ENCODE measurements at regions not wholly inside any gene's neighbourhood (a gene's known extent, or its start where the extent isn't known, plus 50 kb on each side); places are given as distances from the start of the nearest gene placed in this dataset.
"Not testable (repeated sequence)": the region's sequence is repeated elsewhere in the genome, so short reads cannot be mapped to it uniquely, and the experiment has no call there.

- TF ChIP-seq CTCF (IDR thresholded peaks at IDR 0.05; ENCODE audit: unreplicated experiment in 3 of 3), result no peak
- Mint-ChIP-seq H3K36me3 (ENCODE audit: low read depth) (no peaks in the 10 kb centered on the region), H3K9me3 (no peaks in the 10 kb centered on the region), H3K4me3 (no peak overlapping the region), H3K4me1 (no peaks in the 10 kb centered on the region), H3K27ac (no peak overlapping the region), H3K27me3 (ENCODE audit: low read depth) (no peaks in the 10 kb centered on the region)
Observed at GRCh38 chr6:48397887-48398286, 286.9 kb upstream of the PTCHD4 start.

- Mint-ChIP-seq H3K27ac (no peak overlapping the region), H3K27me3 (ENCODE audit: low read depth) (peaks cover 9% of the 10 kb centered on the region), H3K4me3 (no peak overlapping the region), H3K36me3 (ENCODE audit: low read depth) (no peaks in the 10 kb centered on the region), H3K4me1 (no peaks in the 10 kb centered on the region), H3K9me3 (no peaks in the 10 kb centered on the region)
- TF ChIP-seq CTCF (IDR thresholded peaks at IDR 0.05; ENCODE audit: unreplicated experiment in 3 of 3), result no peak
Observed at GRCh38 chr6:48389146-48390043, 278.4 kb upstream of the PTCHD4 start.

- Mint-ChIP-seq H3K27me3 (ENCODE audit: low read depth) (peaks cover 9% of the 10 kb centered on the region), H3K4me1 (no peaks in the 10 kb centered on the region), H3K9me3 (no peaks in the 10 kb centered on the region), H3K4me3 (no peak overlapping the region), H3K36me3 (ENCODE audit: low read depth) (no peaks in the 10 kb centered on the region), H3K27ac (no peak overlapping the region)
- no peak for TF ChIP-seq CTCF (IDR thresholded peaks at IDR 0.05; ENCODE audit: unreplicated experiment in 3 of 3)
Observed at GRCh38 chr6:48388044-48388443, 277.0 kb upstream of the PTCHD4 start.

- Mint-ChIP-seq H3K4me1 (no peaks in the 10 kb centered on the region), H3K36me3 (ENCODE audit: low read depth) (no peaks in the 10 kb centered on the region), H3K9me3 (no peaks in the 10 kb centered on the region), H3K4me3 (no peak overlapping the region), H3K27me3 (ENCODE audit: low read depth) (no peaks in the 10 kb centered on the region), H3K27ac (no peak overlapping the region)
- no peak for TF ChIP-seq CTCF (IDR thresholded peaks at IDR 0.05; ENCODE audit: unreplicated experiment in 3 of 3)
Observed at GRCh38 chr6:48378884-48379407, 267.9 kb upstream of the PTCHD4 start.

GRCh38 chr6:48377115-48377514, 266.1 kb upstream of the PTCHD4 start:
- H3K4me3 Mint-ChIP-seq, result no peak overlapping the region
- no peak overlapping the region for H3K27ac Mint-ChIP-seq
- H3K36me3 Mint-ChIP-seq (ENCODE audit: low read depth), result no peaks in the 10 kb centered on the region
- H3K9me3 Mint-ChIP-seq, result peaks cover 2% of the 10 kb centered on the region
- no peaks in the 10 kb centered on the region for H3K4me1 Mint-ChIP-seq
- H3K27me3 Mint-ChIP-seq (ENCODE audit: low read depth), result no peaks in the 10 kb centered on the region
- TF ChIP-seq CTCF (IDR thresholded peaks at IDR 0.05; ENCODE audit: unreplicated experiment in 3 of 3), result no peak

- peaks cover 16% of the 10 kb centered on the region for H3K9me3 Mint-ChIP-seq
- not testable (repeated sequence) for H3K4me1 Mint-ChIP-seq; H3K27ac Mint-ChIP-seq; H3K4me3 Mint-ChIP-seq; H3K36me3 Mint-ChIP-seq (ENCODE audit: low read depth); H3K27me3 Mint-ChIP-seq (ENCODE audit: low read depth)
Observed at GRCh38 chr6:48371226-48371625, 260.2 kb upstream of the PTCHD4 start.

All from nephron (organoid).